ENCODE measurements at regions not wholly inside any gene's neighbourhood (a gene's known extent, or its start where the extent isn't known, plus 50 kb on each side); places are given as distances from the start of the nearest gene placed in this dataset.

- Histone ChIP-seq H3K4ac (replicated peaks; ENCODE audit: insufficient read length, low read depth, low read length) (no peak overlapping the region), H2AK5ac (ENCODE audit: low read depth, low read length) (no peak overlapping the region), H3K14ac (ENCODE audit: insufficient read length) (no peak overlapping the region), H3K36me3 (ENCODE audit: control insufficient read depth in 2 of 4, insufficient read depth in 4 of 4, low read length in 3 of 4) (no peaks in the 10 kb centered on the region), H3K4me1 (replicated peaks in 1 of 4; ENCODE audit: control insufficient read depth in 3 of 4, insufficient read depth in 4 of 4, low read length in 3 of 4) (no peaks in the 10 kb centered on the region), H4K5ac (ENCODE audit: insufficient read length, low read depth, low read length) (no peak overlapping the region), H3K9me3 (ENCODE audit: insufficient read depth in 2 of 2, low read depth in 1 of 2, low read length in 1 of 2) (no peaks in the 10 kb centered on the region), H3K18ac (ENCODE audit: extremely low read depth, low read length) (no peak overlapping the region), H2AFZ (ENCODE audit: low read length) (no peak overlapping the region), H3K79me1 (ENCODE audit: low read depth, low read length) (no peaks in the 10 kb centered on the region), H3K4me3 (ENCODE audit: extremely low read depth in 1 of 4, insufficient read depth in 2 of 4, low read depth in 3 of 4, low read length in 4 of 4) (no peak overlapping the region), H3K56ac (replicated peaks; ENCODE audit: insufficient read length, low read depth, low read length) (no peak overlapping the region), H3K27me3 (replicated peaks in 1 of 4; ENCODE audit: control insufficient read depth in 3 of 4, extremely low read depth in 1 of 4, insufficient read depth in 3 of 4, low read length in 3 of 4) (no peaks in the 10 kb centered on the region), H3K23me2 (ENCODE audit: low read depth, low read length) (no peaks in the 10 kb centered on the region), H2BK5ac (ENCODE audit: low read depth, low read length) (no peak overlapping the region), H2BK120ac (replicated peaks; ENCODE audit: low read depth, low read length) (no peak overlapping the region), H4K91ac (replicated peaks; ENCODE audit: insufficient read length, low read length) (no peak overlapping the region), H3K27ac (ENCODE audit: low read depth, low read length) (no peak overlapping the region), H4K20me1 (replicated peaks in 1 of 2; ENCODE audit: control insufficient read depth in 1 of 2, insufficient read depth in 2 of 2, low read length in 2 of 2) (no peaks in the 10 kb centered on the region), H3K79me2 (ENCODE audit: control insufficient read depth in 1 of 2, insufficient read depth in 2 of 2, low read length in 2 of 2) (no peaks in the 10 kb centered on the region), H3K4me2 (ENCODE audit: insufficient read depth in 1 of 2, low read depth in 2 of 2, low read length in 2 of 2) (no peak overlapping the region), H3K9ac (replicated peaks in 1 of 4; ENCODE audit: extremely low read depth in 1 of 4, low read depth in 3 of 4, low read length in 3 of 4) (no peak overlapping the region), H3K23ac (ENCODE audit: insufficient read length) (no peak overlapping the region), H2BK20ac (ENCODE audit: low read length) (no peak overlapping the region), H2BK15ac (ENCODE audit: low read length) (no peak overlapping the region), H4K8ac (ENCODE audit: extremely low read depth, insufficient read depth, low read length) (no peak overlapping the region), H2BK12ac (ENCODE audit: low read depth, low read length) (no peak overlapping the region)
- CTCF ChIA-PET (ENCODE audit: partially characterized antibody), result interaction anchor here (0.7 to 1.5 kb wide), 3 partner anchors 56 to 406 kb away, joined by 4 to 6 read pairs (median 5); no protein-coding TSS in a partner anchor
- WGBS, 2 experiments (ENCODE audit: extremely low coverage in 1 of 2, insufficient coverage in 1 of 2, insufficient read length in 1 of 2, insufficient replicate concordance in 2 of 2, low coverage in 1 of 2, low lambda C conversion rate in 2 of 2, missing lambda C conversion rate in 1 of 2), result 87% methylated on average over 8 of the region's 8 CpGs; no CpG with 5 or more reads in 1 of the 2 experiments
- POLR2A ChIA-PET (ENCODE audit: partially characterized antibody), result no interaction called here
- FAIRE-seq, result no peak
- no peak for DNase-seq (ENCODE audit: low read depth in 1 of 2, low spot score in 2 of 2)
- TF ChIP-seq TAF7 (optimal IDR thresholded peaks at IDR 0.05; ENCODE audit: borderline replicate concordance, low read depth, low read length), result no peak
- TF ChIP-seq CBX8 (IDR thresholded peaks at IDR 0.05; ENCODE audit: borderline replicate concordance, low read depth, low read length), result no peak
- no peak for TF ChIP-seq BCL11A (IDR thresholded peaks at IDR 0.05; ENCODE audit: low read depth in 2 of 2, low read length in 2 of 2)
- TF ChIP-seq POLR2A (IDR thresholded peaks at IDR 0.05; ENCODE audit: control extremely low read depth in 1 of 2, low read depth in 2 of 2, low read length in 2 of 2), result no peak
- no peak for TF ChIP-seq SP1 (IDR thresholded peaks at IDR 0.05; ENCODE audit: low read depth, low read length)
- TF ChIP-seq YY1 (IDR thresholded peaks at IDR 0.05; ENCODE audit: low read depth, low read length), result no peak
- no peak for TF ChIP-seq MAFK (IDR thresholded peaks at IDR 0.05; ENCODE audit: low read depth, low read length)
- TF ChIP-seq TEAD4 (IDR thresholded peaks at IDR 0.05; ENCODE audit: low read depth, low read length), result no peak
- no peak for TF ChIP-seq ZNF274 (IDR thresholded peaks at IDR 0.05; ENCODE audit: borderline replicate concordance, extremely low read depth, low read length)
- TF ChIP-seq SP4 (IDR thresholded peaks at IDR 0.05; ENCODE audit: low read length), result no peak
- no peak for TF ChIP-seq ATF3 (IDR thresholded peaks at IDR 0.05; ENCODE audit: insufficient read depth, low read depth, low read length)
- no peak for TF ChIP-seq RBBP5 (IDR thresholded peaks at IDR 0.05; ENCODE audit: borderline replicate concordance, low read depth, low read length)
- TF ChIP-seq TCF12 (IDR thresholded peaks at IDR 0.05; ENCODE audit: low read depth, low read length), result no peak
These were observed 84.9 kb upstream of the MYO10 start for GRCh38 chr5:17020678-17021601.

Measured in H1 (cell line).